GM23338 (cell line): ENCODE measurements at regions not wholly inside any gene's neighbourhood (a gene's known extent, or its start where the extent isn't known, plus 50 kb on each side); places are given as distances from the start of the nearest gene placed in this dataset.

ENCODE experiments used
- ATAC-seq: fragments of 200-7000 bp; cut with Tn5 transposase; 3 replicates; pipeline ENCODE4 v1.9.1; 2020
- DNase-seq: peaks from one replicate; pipeline ENCODE4 v3.0.0-alpha.2; 2015; ENCODE audit warnings: low spot score
- H2AFZ ChIP-seq: fragments of 200-600 bp; sonication (generic); 2 replicates; pipeline ENCODE4 v1.8.0; 2016; ENCODE audit warnings: antibody characterized with exemption, mild to moderate bottlenecking, moderate library complexity
- H3F3A ChIP-seq: fragments of 200-600 bp; sonication (generic); replicated peaks from 2 replicates; pipeline ENCODE4 v1.8.0; 2017; ENCODE audit warnings: antibody characterized with exemption, mixed run types, low read depth
- H3K27ac ChIP-seq: fragments of 200-600 bp; sonication (generic); 2 replicates; pipeline ENCODE4 v1.6.1; 2016; ENCODE audit warnings: low read depth
- H3K27me3 ChIP-seq: fragments of 200-600 bp; sonication (generic); 2 replicates; pipeline ENCODE4 v1.8.0; 2016; ENCODE audit warnings: mild to moderate bottlenecking, mixed run types, moderate library complexity; ENCODE audit not compliant: insufficient read depth
- H3K36me3 ChIP-seq: fragments of 200-600 bp; sonication (generic); 2 replicates; pipeline ENCODE4 v1.8.0; 2016; ENCODE audit warnings: mild to moderate bottlenecking; ENCODE audit not compliant: insufficient read depth
- H3K4me1 ChIP-seq: fragments of 200-600 bp; sonication (generic); 2 replicates; pipeline ENCODE4 v1.8.0; 2016; ENCODE audit warnings: mild to moderate bottlenecking, moderate library complexity; ENCODE audit not compliant: insufficient read depth
- H3K4me2 ChIP-seq: fragments of 200-600 bp; sonication (generic); 2 replicates; pipeline ENCODE4 v1.7.1; 2017; ENCODE audit warnings: mixed run types
- H3K4me3 ChIP-seq: fragments of 200-600 bp; sonication (generic); 2 replicates; pipeline ENCODE4 v1.6.1; 2016; ENCODE audit warnings: mixed run types
- H3K79me2 ChIP-seq: fragments of 200-600 bp; sonication (generic); replicated peaks from 2 replicates; pipeline ENCODE4 v1.8.0; 2017; ENCODE audit warnings: mild to moderate bottlenecking; ENCODE audit not compliant: insufficient read depth
- H3K9me2 ChIP-seq: fragments of 200-600 bp; sonication (generic); 2 replicates; pipeline ENCODE4 v1.8.0; 2017; ENCODE audit not compliant: insufficient read depth
- H4K20me1 ChIP-seq: fragments of 200-600 bp; sonication (generic); replicated peaks from 2 replicates; pipeline ENCODE4 v1.8.0; 2017; ENCODE audit warnings: mild to moderate bottlenecking; ENCODE audit not compliant: insufficient read depth
- H3K27ac Mint-ChIP-seq: 2 replicates; pipeline ENCODE4 v1.8.0; 2020; ENCODE audit warnings: inconsistent platforms, mild to moderate bottlenecking, moderate library complexity, mixed read lengths
- H3K27me3 Mint-ChIP-seq: 3 replicates; pipeline ENCODE4 v1.8.0; 2022; ENCODE audit warnings: low read depth, mild to moderate bottlenecking, moderate library complexity, mixed read lengths, inconsistent platforms; ENCODE audit not compliant: insufficient read depth, poor library complexity
- H3K36me3 Mint-ChIP-seq: 3 replicates; pipeline ENCODE4 v1.8.0; 2021; ENCODE audit warnings: low read depth, mild to moderate bottlenecking, inconsistent platforms, moderate library complexity, mixed read lengths
- H3K4me1 Mint-ChIP-seq: 3 replicates; pipeline ENCODE4 v1.8.0; 2020; ENCODE audit warnings: mild to moderate bottlenecking, inconsistent platforms, mixed read lengths
- H3K4me3 Mint-ChIP-seq: 3 replicates; pipeline ENCODE4 v1.8.0; 2021; ENCODE audit warnings: moderate library complexity, mild to moderate bottlenecking, inconsistent platforms, mixed read lengths
- H3K9me3 Mint-ChIP-seq: 3 replicates; pipeline ENCODE4 v1.8.0; 2020; ENCODE audit warnings: moderate library complexity, mild to moderate bottlenecking, inconsistent platforms, mixed read lengths
- CREB1 ChIP-seq: fragments of 250-450 bp; sonication (Bioruptor Pico); IDR thresholded peaks from 2 replicates; pipeline ENCODE4 v1.5.0; 2020; ENCODE audit warnings: low read depth, mild to moderate bottlenecking, moderate library complexity
- CTCF ChIP-seq, 2 experiments: fragments of 200-600 bp in 1 of 2; sonication (generic) in 1 of 2; conservative IDR thresholded peaks; 2 replicates each; pipeline versions ENCODE4 v1.5.1 to v1.6.1; 2016 to 2017; ENCODE audit warnings: antibody characterized with exemption in 2 of 2, low read depth in 2 of 2, mild to moderate bottlenecking in 2 of 2, moderate library complexity in 1 of 2
- ETS1 ChIP-seq: IDR thresholded peaks from 2 replicates; pipeline ENCODE4 v1.6.1; 2016; ENCODE audit warnings: antibody characterized with exemption
- EZH2 ChIP-seq: fragments of 200-600 bp; sonication (generic); IDR thresholded peaks from one replicate; pipeline ENCODE4 v1.8.0; 2017; ENCODE audit warnings: antibody characterized with exemption, mild to moderate bottlenecking, low read depth; ENCODE audit not compliant: unreplicated experiment
- EZH2phosphoT487 ChIP-seq: fragments of 200-600 bp; sonication (generic); IDR thresholded peaks from one replicate; pipeline ENCODE4 v1.8.1; 2018; ENCODE audit warnings: antibody characterized with exemption; ENCODE audit not compliant: unreplicated experiment
- JUNB ChIP-seq: IDR thresholded peaks from one replicate; pipeline ENCODE4 v1.6.1; 2016; ENCODE audit warnings: antibody characterized with exemption; ENCODE audit not compliant: unreplicated experiment
- NANOG ChIP-seq: IDR thresholded peaks from 2 replicates; pipeline ENCODE4 v1.6.1; 2016; ENCODE audit warnings: antibody characterized with exemption, borderline replicate concordance
- POLR2AphosphoS5 ChIP-seq: IDR thresholded peaks from 2 replicates; pipeline ENCODE4 v1.6.1; 2016; ENCODE audit warnings: antibody characterized with exemption, low read depth
- REST ChIP-seq: IDR thresholded peaks from one replicate; pipeline ENCODE4 v1.6.1; 2018; ENCODE audit warnings: antibody characterized with exemption; ENCODE audit not compliant: unreplicated experiment
- STAT1 ChIP-seq: IDR thresholded peaks from one replicate; pipeline ENCODE4 v1.6.1; 2016; ENCODE audit warnings: antibody characterized with exemption; ENCODE audit not compliant: unreplicated experiment
- ZNF114 ChIP-seq: fragments of 250-450 bp; sonication (Bioruptor Pico); IDR thresholded peaks from 2 replicates; pipeline ENCODE4 v1.5.0; 2020; ENCODE audit warnings: mild to moderate bottlenecking, moderate library complexity
- ZNF331 ChIP-seq: fragments of 250-450 bp; sonication (Bioruptor Pico); IDR thresholded peaks from 2 replicates; pipeline ENCODE4 v1.5.0; 2020; ENCODE audit warnings: low read depth, mild to moderate bottlenecking, moderate library complexity
- ZNF462 ChIP-seq: fragments of 250-450 bp; sonication (Bioruptor Pico); IDR thresholded peaks from 2 replicates; pipeline ENCODE4 v1.5.0; 2020; ENCODE audit warnings: mild to moderate bottlenecking, moderate library complexity

- Histone ChIP-seq H3K4me3 (no peak overlapping the region), H3K4me2 (no peak overlapping the region), H3K9me2 (peaks cover 5% of the 10 kb centered on the region; the same call in 1 of the 2 replicates), H4K20me1 (no peaks in the 10 kb centered on the region), H2AFZ (peak overlapping the region; percentile 63), H3K4me1 (0 out of 2 replicates have a peak, but pooled peaks cover 6% of the 10 kb centered on the region), H3K79me2 (no peaks in the 10 kb centered on the region), H3K36me3 (no peaks in the 10 kb centered on the region), H3K27ac (no peak overlapping the region), H3K27me3 (no peaks in the 10 kb centered on the region), H3F3A (no peaks in the 10 kb centered on the region)
- Mint-ChIP-seq H3K4me3 (no peak overlapping the region), H3K27ac (no peak overlapping the region; the same call in 1 of the 2 replicates), H3K9me3 (no peaks in the 10 kb centered on the region; the same call in 2 of the 3 replicates), H3K27me3 (no peaks in the 10 kb centered on the region), H3K36me3 (no peaks in the 10 kb centered on the region), H3K4me1 (peaks cover 4% of the 10 kb centered on the region)
- no peak for TF ChIP-seq CTCF (conservative IDR thresholded peaks at IDR 0.05; ENCODE audit: low read depth in 2 of 2)
- TF ChIP-seq REST, result no peak
- no peak for TF ChIP-seq ZNF114 (CRISPR knock-in tag)
- no peak for TF ChIP-seq POLR2AphosphoS5
- no peak for TF ChIP-seq EZH2
- TF ChIP-seq STAT1, result no peak
- no peak for TF ChIP-seq CREB1
- TF ChIP-seq ZNF462, result no peak
- TF ChIP-seq ZNF331 (CRISPR knock-in tag), result no peak
- TF ChIP-seq ETS1, result no peak
- no peak for TF ChIP-seq NANOG
- TF ChIP-seq EZH2phosphoT487, result no peak
- TF ChIP-seq JUNB, result no peak
- no peak for DNase-seq
- ATAC-seq, result no peak
These were observed 215.6 kb upstream of the FAT1 start for GRCh38 chr4:186939226-186939625.
